HG03196 (cell line): ENCODE measurements at regions not wholly inside any gene's neighbourhood (a gene's known extent, or its start where the extent isn't known, plus 50 kb on each side); places are given as distances from the start of the nearest gene placed in this dataset.
A peak's percentile ranks its signal among the peaks of the same experiment; 100 is the strongest.
"Not testable (repeated sequence)": the region's sequence is repeated elsewhere in the genome, so short reads cannot be mapped to it uniquely, and the experiment has no call there.

Experiments used
- ATAC-seq: cut with Tn5 transposase; IDR thresholded peaks from one replicate; pipeline ENCODE4 v1.9.1; 2021; ENCODE audit not compliant: unreplicated experiment

- no peak for ATAC-seq
Measured at GRCh38 chr16:16991711-16992110, 479.0 kb downstream of the XYLT1 start.

- no peak for ATAC-seq
Measured at GRCh38 chr16:16992975-16993765, 477.6 kb downstream of the XYLT1 start.

- ATAC-seq = no peak
Measured at GRCh38 chr16:16994831-16995230, 475.9 kb downstream of the XYLT1 start.

- ATAC-seq = no peak
Measured at GRCh38 chr16:16996827-16997226, 473.9 kb downstream of the XYLT1 start.

GRCh38 chr16:16997349-16997748 lies 473.4 kb downstream of the XYLT1 start:
- ATAC-seq = no peak

- no peak for ATAC-seq
Measured at GRCh38 chr16:17001471-17001870, 469.3 kb downstream of the XYLT1 start.

- ATAC-seq = no peak
Measured at GRCh38 chr16:17002565-17002964, 468.2 kb downstream of the XYLT1 start.

GRCh38 chr16:17005963-17006362 lies 464.8 kb downstream of the XYLT1 start:
- ATAC-seq = not testable (repeated sequence)

- ATAC-seq = no peak
Measured at GRCh38 chr16:17011712-17012111, 459.0 kb downstream of the XYLT1 start.

GRCh38 chr16:17013038-17013437 lies 457.7 kb downstream of the XYLT1 start:
- ATAC-seq = no peak

GRCh38 chr16:17014484-17015121 lies 456.2 kb downstream of the XYLT1 start:
- no peak for ATAC-seq

GRCh38 chr16:17015702-17016101 lies 455.1 kb downstream of the XYLT1 start:
- ATAC-seq = no peak

- no peak for ATAC-seq
Measured at GRCh38 chr16:17017442-17017841, 453.3 kb downstream of the XYLT1 start.

- ATAC-seq = no peak
Measured at GRCh38 chr16:17018585-17018939, 452.2 kb downstream of the XYLT1 start.

- no peak for ATAC-seq
Measured at GRCh38 chr16:17019366-17019765, 451.4 kb downstream of the XYLT1 start.

- ATAC-seq = no peak
Measured at GRCh38 chr16:17023606-17024005, 447.2 kb downstream of the XYLT1 start.

- ATAC-seq = no peak
Measured at GRCh38 chr16:17024514-17024913, 446.2 kb downstream of the XYLT1 start.

- peak; percentile 69 for ATAC-seq
Measured at GRCh38 chr16:17026600-17027242, 444.0 kb downstream of the XYLT1 start.

GRCh38 chr16:17027488-17028129 lies 443.2 kb downstream of the XYLT1 start:
- ATAC-seq = peak; percentile 44

GRCh38 chr16:17029602-17030350 lies 441.0 kb downstream of the XYLT1 start:
- no peak for ATAC-seq
